ENCODE measurements at regions not wholly inside any gene's neighbourhood (a gene's known extent, or its start where the extent isn't known, plus 50 kb on each side); places are given as distances from the start of the nearest gene placed in this dataset.

- TF ChIP-seq CTCF (IDR thresholded peaks at IDR 0.05) (no peak), POLR2AphosphoS5 (IDR thresholded peaks at IDR 0.05) (no peak), POLR2A (IDR thresholded peaks at IDR 0.05) (no peak)
Observed at GRCh38 chr2:18214936-18215335, 336.5 kb downstream of the KCNS3 start.
